Kidney epithelial cell (primary cell): ENCODE measurements at regions not wholly inside any gene's neighbourhood (a gene's known extent, or its start where the extent isn't known, plus 50 kb on each side); places are given as distances from the start of the nearest gene placed in this dataset.

ENCODE experiments used
- DNase-seq: peaks from one replicate; pipeline ENCODE4 v3.0.0-alpha.2; 2010; ENCODE audit warnings: low read depth
- H3K27me3 ChIP-seq: 2 replicates; pipeline ENCODE4 v1.6.0; 2011; ENCODE audit warnings: low read length; ENCODE audit not compliant: control insufficient read depth, insufficient read depth
- H3K36me3 ChIP-seq: 2 replicates; pipeline ENCODE4 v1.5.1; 2011; ENCODE audit warnings: low read length; ENCODE audit not compliant: control insufficient read depth, insufficient read depth
- H3K4me3 ChIP-seq: 2 replicates; pipeline ENCODE4 v1.5.1; 2011; ENCODE audit warnings: low read depth, mild to moderate bottlenecking, control low read depth, low read length
- CTCF ChIP-seq: IDR thresholded peaks from 2 replicates; pipeline ENCODE4 v1.5.1; 2011; ENCODE audit warnings: mild to moderate bottlenecking, moderate library complexity, low read length, control low read depth, inconsistent platforms; ENCODE audit not compliant: insufficient read depth, poor library complexity, severe bottlenecking

- Histone ChIP-seq H3K36me3 (no peaks in the 10 kb centered on the region), H3K4me3 (no peak overlapping the region), H3K27me3 (no peaks in the 10 kb centered on the region)
- no peak for DNase-seq
- TF ChIP-seq CTCF = no peak
Measured at GRCh38 chr4:162705130-162705803, 461.4 kb downstream of the NAF1 start.

- TF ChIP-seq CTCF = no peak
- no peaks in the 10 kb centered on the region for H3K36me3 ChIP-seq
- DNase-seq = no peak
Measured at GRCh38 chr4:162700815-162701361, 465.8 kb downstream of the NAF1 start.

GRCh38 chr4:162700358-162700757 is 466.3 kb downstream of the NAF1 start:
- no peaks in the 10 kb centered on the region for H3K36me3 ChIP-seq
- H3K4me3 ChIP-seq = no peak overlapping the region
- TF ChIP-seq CTCF = no peak
- no peaks in the 10 kb centered on the region for H3K27me3 ChIP-seq
- DNase-seq = no peak

More at GRCh38 chr4:162700815-162701361, 465.8 kb downstream of the NAF1 start:
- Histone ChIP-seq H3K4me3 (no peak overlapping the region), H3K27me3 (no peaks in the 10 kb centered on the region)

GRCh38 chr4:162699629-162700028 is 467.1 kb downstream of the NAF1 start:
- no peaks in the 10 kb centered on the region for H3K27me3 ChIP-seq
- no peaks in the 10 kb centered on the region for H3K36me3 ChIP-seq
- no peak for DNase-seq
- no peak for TF ChIP-seq CTCF
- H3K4me3 ChIP-seq = no peak overlapping the region

- DNase-seq = no peak
- Histone ChIP-seq H3K4me3 (no peak overlapping the region), H3K36me3 (no peaks in the 10 kb centered on the region), H3K27me3 (no peaks in the 10 kb centered on the region)
- no peak for TF ChIP-seq CTCF
Measured at GRCh38 chr4:162685410-162685809, 481.3 kb downstream of the NAF1 start.

- H3K36me3 ChIP-seq = no peaks in the 10 kb centered on the region
- no peak for DNase-seq
- no peaks in the 10 kb centered on the region for H3K27me3 ChIP-seq
- TF ChIP-seq CTCF = no peak
- H3K4me3 ChIP-seq = no peak overlapping the region
Measured at GRCh38 chr4:162684998-162685397, 481.7 kb downstream of the NAF1 start.
